BJ (cell line): ENCODE measurements at regions not wholly inside any gene's neighbourhood (a gene's known extent, or its start where the extent isn't known, plus 50 kb on each side); places are given as distances from the start of the nearest gene placed in this dataset.

ENCODE experiments used
- CTCF ChIA-PET: fragments of 350-600 bp; formaldehyde crosslinking; extraction: SDS; loops from one replicate; lab custom pipeline; 2021; ENCODE audit warnings: antibody characterized with exemption, inconsistent platforms; lab: Yijun Ruan, JAX
- POLR2A ChIA-PET: fragments of 300-600 bp; sonication (Branson Sonifier 250); formaldehyde crosslinking; extraction: SDS; loops from one replicate; lab custom pipeline; 2021; ENCODE audit warnings: antibody characterized with exemption; lab: Charles Lee
- DNase-seq: peaks from one replicate; pipeline ENCODE4 v3.0.0-alpha.2; 2011; ENCODE audit warnings: low read depth
- H3K27me3 ChIP-seq: 2 replicates; pipeline ENCODE4 v1.6.0; 2011; ENCODE audit warnings: low read length; ENCODE audit not compliant: control insufficient read depth, insufficient read depth
- H3K36me3 ChIP-seq: 2 replicates; pipeline ENCODE4 v1.5.1; 2011; ENCODE audit warnings: low read length; ENCODE audit not compliant: control insufficient read depth, insufficient read depth
- H3K4me3 ChIP-seq: 2 replicates; pipeline ENCODE4 v1.5.1; 2011; ENCODE audit warnings: low read depth, mild to moderate bottlenecking, control low read depth, low read length
- TF ChIP-seq, protein P1 (sequence below): IDR thresholded peaks from 2 replicates; pipeline ENCODE4 v1.5.1; 2011; ENCODE audit warnings: low read depth, mild to moderate bottlenecking, control low read depth, inconsistent platforms, low read length, moderate library complexity; ENCODE audit not compliant: insufficient read depth

DNA sequence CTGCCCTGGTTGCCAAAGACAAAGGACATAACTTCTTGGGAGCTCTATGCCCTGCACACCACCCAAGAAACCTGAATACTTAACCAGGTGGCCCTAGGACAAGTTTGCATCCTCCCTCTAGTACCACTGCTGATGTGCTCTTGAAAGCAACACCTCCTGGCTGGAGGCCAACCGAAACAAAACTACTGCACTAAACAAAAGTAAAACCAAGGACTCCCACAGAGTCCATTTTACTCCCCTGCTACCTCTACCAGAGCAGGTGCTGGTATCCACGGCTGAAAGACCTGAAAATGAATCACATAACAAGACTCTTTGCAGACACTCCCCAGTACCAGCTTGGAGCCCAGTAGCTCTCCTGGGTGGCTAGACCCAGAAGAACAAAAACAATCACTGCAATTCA is 941.8 kb downstream of the RAPGEF2 start:
- H3K27me3 ChIP-seq = no peaks in the 10 kb centered on the region
- H3K4me3 ChIP-seq = no peak overlapping the region
- TF ChIP-seq, protein P1, sequence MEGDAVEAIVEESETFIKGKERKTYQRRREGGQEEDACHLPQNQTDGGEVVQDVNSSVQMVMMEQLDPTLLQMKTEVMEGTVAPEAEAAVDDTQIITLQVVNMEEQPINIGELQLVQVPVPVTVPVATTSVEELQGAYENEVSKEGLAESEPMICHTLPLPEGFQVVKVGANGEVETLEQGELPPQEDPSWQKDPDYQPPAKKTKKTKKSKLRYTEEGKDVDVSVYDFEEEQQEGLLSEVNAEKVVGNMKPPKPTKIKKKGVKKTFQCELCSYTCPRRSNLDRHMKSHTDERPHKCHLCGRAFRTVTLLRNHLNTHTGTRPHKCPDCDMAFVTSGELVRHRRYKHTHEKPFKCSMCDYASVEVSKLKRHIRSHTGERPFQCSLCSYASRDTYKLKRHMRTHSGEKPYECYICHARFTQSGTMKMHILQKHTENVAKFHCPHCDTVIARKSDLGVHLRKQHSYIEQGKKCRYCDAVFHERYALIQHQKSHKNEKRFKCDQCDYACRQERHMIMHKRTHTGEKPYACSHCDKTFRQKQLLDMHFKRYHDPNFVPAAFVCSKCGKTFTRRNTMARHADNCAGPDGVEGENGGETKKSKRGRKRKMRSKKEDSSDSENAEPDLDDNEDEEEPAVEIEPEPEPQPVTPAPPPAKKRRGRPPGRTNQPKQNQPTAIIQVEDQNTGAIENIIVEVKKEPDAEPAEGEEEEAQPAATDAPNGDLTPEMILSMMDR = no peak
- H3K36me3 ChIP-seq = no peaks in the 10 kb centered on the region
- CTCF ChIA-PET = no interaction called here
- no peak for DNase-seq
- POLR2A ChIA-PET = no interaction called here

DNA sequence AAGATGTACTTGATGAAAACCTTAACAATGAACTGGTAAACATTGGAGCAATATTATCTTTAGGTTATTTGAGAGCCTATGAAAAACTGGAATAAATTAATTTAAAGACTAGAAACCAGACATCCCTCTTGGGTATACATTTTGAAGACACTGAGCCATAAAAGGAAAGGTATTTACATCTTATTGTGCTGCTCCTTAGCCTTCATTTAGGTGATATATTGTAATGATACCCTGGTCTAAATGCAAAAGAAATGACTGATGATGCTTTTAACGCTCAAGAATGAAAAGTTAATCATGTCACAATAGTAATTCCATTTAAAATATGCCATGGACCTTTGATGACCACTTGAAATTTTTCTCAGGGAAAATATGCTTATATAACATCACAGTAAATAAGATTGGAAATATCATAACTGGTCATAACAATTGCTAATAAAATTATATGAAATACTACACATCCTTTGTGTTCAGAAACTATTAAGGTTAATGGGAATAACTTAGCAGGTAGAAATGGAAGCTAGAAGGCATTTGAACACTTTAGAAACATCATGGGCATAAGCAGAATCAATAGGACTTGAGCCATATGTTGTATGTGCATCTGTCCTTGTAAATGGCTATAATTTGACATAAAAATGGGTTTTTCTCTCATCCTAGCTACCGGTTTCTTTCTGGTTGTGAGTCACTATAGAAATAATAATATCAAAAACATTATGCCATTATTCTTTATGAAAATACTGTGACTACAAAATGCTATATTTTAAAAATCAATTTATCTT is 979.7 kb downstream of the RAPGEF2 start:
- CTCF ChIA-PET = no interaction called here
- TF ChIP-seq, protein P1 = no peak
- Histone ChIP-seq H3K27me3 (no peaks in the 10 kb centered on the region), H3K4me3 (no peak overlapping the region), H3K36me3 (no peaks in the 10 kb centered on the region)
- POLR2A ChIA-PET = no interaction called here
- DNase-seq = no peak

DNA sequence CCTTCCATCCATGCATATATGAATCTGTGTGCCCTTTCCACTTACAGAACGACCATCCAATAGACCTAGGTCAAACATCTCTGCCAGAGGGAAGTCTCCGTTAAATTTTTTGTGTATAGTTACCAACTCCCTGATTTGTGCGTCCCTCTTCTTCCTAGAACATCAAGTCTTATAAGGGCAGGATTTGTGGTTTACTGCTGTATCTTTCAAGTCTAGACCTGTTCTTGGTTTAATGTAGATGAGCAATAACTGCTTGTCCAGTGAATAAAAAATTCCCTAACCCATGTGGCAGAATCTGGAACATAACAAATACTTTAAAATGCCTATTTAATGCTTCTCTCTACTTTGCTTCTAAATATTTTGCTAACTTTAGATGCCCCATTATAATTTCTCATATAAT is 988.8 kb downstream of the RAPGEF2 start:
- no peaks in the 10 kb centered on the region for H3K36me3 ChIP-seq
- H3K27me3 ChIP-seq = no peaks in the 10 kb centered on the region
- TF ChIP-seq, protein P1 = no peak
- POLR2A ChIA-PET = no interaction called here
- no peak overlapping the region for H3K4me3 ChIP-seq
- CTCF ChIA-PET = no interaction called here
- DNase-seq = no peak

DNA sequence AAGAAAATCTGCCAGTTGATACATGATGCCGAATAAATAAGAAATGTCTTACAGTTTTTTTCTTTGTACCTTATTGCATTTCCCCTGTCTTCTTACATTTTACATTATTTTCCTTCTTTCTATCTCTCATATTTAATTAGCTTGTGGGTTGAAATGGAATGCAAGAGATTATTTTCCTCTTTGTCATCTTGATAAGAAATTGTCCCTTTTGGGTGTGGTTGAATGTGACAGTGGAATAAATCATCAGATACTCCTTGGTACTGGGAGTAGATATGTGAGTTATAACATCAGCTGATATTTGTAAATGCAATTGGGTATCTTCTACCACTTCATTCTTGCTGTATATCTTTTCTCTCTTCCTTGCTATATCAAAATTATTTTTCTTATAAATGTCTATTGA is 997.4 kb downstream of the RAPGEF2 start:
- TF ChIP-seq, protein P1 = no peak
- Histone ChIP-seq H3K4me3 (no peak overlapping the region), H3K36me3 (no peaks in the 10 kb centered on the region), H3K27me3 (no peaks in the 10 kb centered on the region)
- POLR2A ChIA-PET = no interaction called here
- CTCF ChIA-PET = no interaction called here
- DNase-seq = no peak

DNA sequence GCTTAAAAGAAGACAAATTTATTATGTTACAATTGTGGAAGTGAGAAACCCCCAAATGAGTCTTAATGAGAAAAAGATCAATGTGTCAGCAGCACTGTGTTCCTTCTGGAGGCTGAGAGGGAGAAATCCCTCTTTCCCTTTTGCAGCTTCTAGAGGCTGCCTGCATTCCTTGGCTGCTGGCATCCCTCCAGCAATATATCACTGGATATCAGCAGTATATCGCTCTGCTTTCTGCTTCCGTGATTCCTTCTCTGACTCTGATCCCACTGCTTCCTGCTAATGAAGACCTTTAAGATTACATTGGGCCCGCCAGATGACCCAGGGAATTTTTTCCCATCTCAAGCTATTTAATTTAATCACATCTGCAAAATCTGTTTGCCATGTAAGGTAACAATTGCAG is 1008.0 kb downstream of the RAPGEF2 start:
- TF ChIP-seq, protein P1 = no peak
- no peaks in the 10 kb centered on the region for H3K36me3 ChIP-seq
- POLR2A ChIA-PET = no interaction called here
- CTCF ChIA-PET = no interaction called here
- no peaks in the 10 kb centered on the region for H3K27me3 ChIP-seq
- H3K4me3 ChIP-seq = no peak overlapping the region
- no peak for DNase-seq
